OCI-LY7 (cell line): ENCODE measurements at regions not wholly inside any gene's neighbourhood (a gene's known extent, or its start where the extent isn't known, plus 50 kb on each side); places are given as distances from the start of the nearest gene placed in this dataset.
"Not testable (repeated sequence)": the region's sequence is repeated elsewhere in the genome, so short reads cannot be mapped to it uniquely, and the experiment has no call there.

Experiments
- BruUV-seq: library from RNA; stranded (reverse); fragments of 400-500 nt; replicated peaks from 2 replicates; lab custom pipeline; 2021; lab: Mats Ljungman, UMichigan
- CTCF ChIA-PET: fragments of 300-600 bp; sonication (Branson Sonifier 250); formaldehyde crosslinking; loops from one replicate; lab custom pipeline; 2022; ENCODE audit warnings: antibody characterized with exemption; ENCODE audit not compliant: unreplicated experiment; lab: Charles Lee
- POLR2A ChIA-PET: fragments of 300-600 bp; sonication (Branson Sonifier 250); formaldehyde crosslinking; loops from one replicate; lab custom pipeline; 2022; ENCODE audit warnings: antibody characterized with exemption; lab: Charles Lee
- DNase-seq: peaks from one replicate; pipeline ENCODE4 v3.0.0-alpha.2; 2015; ENCODE audit warnings: low spot score
- H2AFZ ChIP-seq: fragments of 200-600 bp; sonication (generic), shearing (Covaris generic); 2 replicates; pipeline ENCODE4 v1.6.1; 2014; ENCODE audit warnings: mild to moderate bottlenecking, antibody characterized with exemption, low read length, moderate library complexity
- H3K27ac ChIP-seq: fragments of 200-600 bp; sonication (generic); 2 replicates; pipeline ENCODE4 v1.5.1; 2014; ENCODE audit warnings: mixed run types, low read depth, mild to moderate bottlenecking, moderate library complexity, low read length, inconsistent platforms; ENCODE audit not compliant: poor library complexity, severe bottlenecking
- H3K36me3 ChIP-seq: fragments of 200-600 bp; sonication (generic); 2 replicates; pipeline ENCODE4 v1.6.1; 2014; ENCODE audit warnings: mild to moderate bottlenecking, antibody characterized with exemption, low read length, moderate library complexity, mixed read lengths; ENCODE audit not compliant: insufficient read depth
- H3K4me1 ChIP-seq: fragments of 200-600 bp; sonication (generic); 2 replicates; pipeline ENCODE4 v1.5.1; 2014; ENCODE audit warnings: mild to moderate bottlenecking, low read length; ENCODE audit not compliant: insufficient read depth, poor library complexity, severe bottlenecking
- H3K4me2 ChIP-seq: fragments of 200-600 bp; sonication (generic); 2 replicates; pipeline ENCODE4 v1.6.1; 2014; ENCODE audit warnings: mild to moderate bottlenecking, low read length
- H3K4me3 ChIP-seq: fragments of 200-600 bp; sonication (generic); 2 replicates; pipeline ENCODE4 v1.5.1; 2014; ENCODE audit warnings: mild to moderate bottlenecking, low read depth, low read length; ENCODE audit not compliant: poor library complexity, severe bottlenecking
- H3K79me2 ChIP-seq: fragments of 200-600 bp; sonication (generic); 2 replicates; pipeline ENCODE4 v1.6.1; 2016; ENCODE audit warnings: low read depth, mild to moderate bottlenecking, low read length, moderate library complexity, mixed read lengths; ENCODE audit not compliant: insufficient read depth
- H3K9me2 ChIP-seq: fragments of 200-600 bp; sonication (generic); 2 replicates; pipeline ENCODE4 v1.6.1; 2016; ENCODE audit warnings: mild to moderate bottlenecking, low read length, mixed read lengths; ENCODE audit not compliant: insufficient read depth
- H3K9me3 ChIP-seq: fragments of 200-600 bp; sonication (generic); 2 replicates; pipeline ENCODE4 v1.6.1; 2014; ENCODE audit warnings: mild to moderate bottlenecking, mixed run types, low read length, mixed read lengths
- H4K20me1 ChIP-seq: fragments of 200-600 bp; sonication (generic); 2 replicates; pipeline ENCODE4 v1.6.1; 2014; ENCODE audit warnings: mild to moderate bottlenecking, antibody characterized with exemption, low read length, moderate library complexity, mixed read lengths; ENCODE audit not compliant: insufficient read depth
- EZH2phosphoT487 ChIP-seq: fragments of 200-600 bp; sonication (generic); IDR thresholded peaks from 2 replicates; pipeline ENCODE4 v1.6.1; 2018; ENCODE audit warnings: low read depth, borderline replicate concordance, mild to moderate bottlenecking, mixed run types, antibody characterized with exemption, low read length, moderate library complexity, mixed read lengths
- intact Hi-C: fragments of 100-400 bp; cut with micrococcal nuclease; formaldehyde crosslinking; loops from one replicate; pipeline ENCODE4 v1.10.0; 2022; ENCODE audit not compliant: unreplicated experiment
- TF ChIP-seq, protein P1 (sequence below): fragments of 200-600 bp; sonication (generic); conservative IDR thresholded peaks from 2 replicates; pipeline ENCODE4 v1.5.1; 2014; ENCODE audit warnings: mild to moderate bottlenecking, antibody characterized with exemption, low read length, moderate library complexity, mixed read lengths

DNA sequence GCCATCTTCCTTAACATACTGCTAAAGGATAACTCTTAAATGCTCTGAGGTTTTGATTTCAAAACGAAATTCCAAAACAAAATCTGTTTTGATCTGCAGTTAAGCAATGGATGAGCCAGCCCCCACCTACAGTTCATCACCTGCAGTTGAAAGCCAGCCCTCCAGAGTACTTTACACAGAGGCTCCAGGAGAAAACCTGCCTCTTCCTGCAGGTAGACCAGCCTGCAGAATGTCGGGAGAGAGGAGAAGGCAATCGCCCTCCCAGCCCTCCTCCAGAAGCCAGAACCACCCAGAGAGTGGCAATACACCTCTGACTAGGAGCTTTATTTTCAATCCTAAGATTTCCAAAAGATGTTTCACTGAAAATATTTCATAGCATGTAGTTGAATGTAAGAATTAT, 798.1 kb downstream of the GATA3 start:
- Histone ChIP-seq H3K4me3 (no peak overlapping the region), H2AFZ (no peak overlapping the region), H3K9me3 (no peaks in the 10 kb centered on the region), H3K36me3 (no peaks in the 10 kb centered on the region), H3K27ac (no peak overlapping the region), H3K4me1 (no peaks in the 10 kb centered on the region), H3K4me2 (no peak overlapping the region), H3K79me2 (no peaks in the 10 kb centered on the region), H3K9me2 (no peaks in the 10 kb centered on the region), H4K20me1 (no peaks in the 10 kb centered on the region)
- no TSS peak for BruUV-seq
- TF ChIP-seq, protein P1, sequence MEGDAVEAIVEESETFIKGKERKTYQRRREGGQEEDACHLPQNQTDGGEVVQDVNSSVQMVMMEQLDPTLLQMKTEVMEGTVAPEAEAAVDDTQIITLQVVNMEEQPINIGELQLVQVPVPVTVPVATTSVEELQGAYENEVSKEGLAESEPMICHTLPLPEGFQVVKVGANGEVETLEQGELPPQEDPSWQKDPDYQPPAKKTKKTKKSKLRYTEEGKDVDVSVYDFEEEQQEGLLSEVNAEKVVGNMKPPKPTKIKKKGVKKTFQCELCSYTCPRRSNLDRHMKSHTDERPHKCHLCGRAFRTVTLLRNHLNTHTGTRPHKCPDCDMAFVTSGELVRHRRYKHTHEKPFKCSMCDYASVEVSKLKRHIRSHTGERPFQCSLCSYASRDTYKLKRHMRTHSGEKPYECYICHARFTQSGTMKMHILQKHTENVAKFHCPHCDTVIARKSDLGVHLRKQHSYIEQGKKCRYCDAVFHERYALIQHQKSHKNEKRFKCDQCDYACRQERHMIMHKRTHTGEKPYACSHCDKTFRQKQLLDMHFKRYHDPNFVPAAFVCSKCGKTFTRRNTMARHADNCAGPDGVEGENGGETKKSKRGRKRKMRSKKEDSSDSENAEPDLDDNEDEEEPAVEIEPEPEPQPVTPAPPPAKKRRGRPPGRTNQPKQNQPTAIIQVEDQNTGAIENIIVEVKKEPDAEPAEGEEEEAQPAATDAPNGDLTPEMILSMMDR, result no peak
- TF ChIP-seq EZH2phosphoT487, result no peak
- DNase-seq, result no peak
- ChIA-PET POLR2A (interaction anchor here (0.7 kb wide), 1 partner anchor 28 kb away, joined by 5 read pairs; no protein-coding TSS in a partner anchor), CTCF (no interaction called here)
- intact Hi-C loops, result no loop called here

DNA sequence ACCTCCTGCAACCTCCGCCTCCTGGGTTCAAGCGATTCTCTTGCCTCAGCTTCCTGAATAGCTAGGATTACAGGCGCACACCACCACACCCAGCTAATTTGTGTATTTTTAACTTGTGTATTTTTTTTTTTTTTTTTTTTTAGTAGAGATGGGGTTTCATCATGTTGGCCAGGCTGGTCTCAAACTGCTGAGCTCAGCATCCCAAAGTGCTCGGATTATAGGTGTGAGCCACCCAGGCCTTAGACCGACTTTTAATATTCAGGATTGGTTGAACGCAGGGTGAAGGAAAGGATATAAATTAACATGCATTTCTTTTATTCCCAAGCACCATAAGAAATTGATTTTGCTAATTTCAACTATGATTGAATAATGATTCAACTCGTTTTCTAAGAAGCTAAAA, 798.6 kb downstream of the GATA3 start:
- CTCF ChIA-PET, result no interaction called here

DNA sequence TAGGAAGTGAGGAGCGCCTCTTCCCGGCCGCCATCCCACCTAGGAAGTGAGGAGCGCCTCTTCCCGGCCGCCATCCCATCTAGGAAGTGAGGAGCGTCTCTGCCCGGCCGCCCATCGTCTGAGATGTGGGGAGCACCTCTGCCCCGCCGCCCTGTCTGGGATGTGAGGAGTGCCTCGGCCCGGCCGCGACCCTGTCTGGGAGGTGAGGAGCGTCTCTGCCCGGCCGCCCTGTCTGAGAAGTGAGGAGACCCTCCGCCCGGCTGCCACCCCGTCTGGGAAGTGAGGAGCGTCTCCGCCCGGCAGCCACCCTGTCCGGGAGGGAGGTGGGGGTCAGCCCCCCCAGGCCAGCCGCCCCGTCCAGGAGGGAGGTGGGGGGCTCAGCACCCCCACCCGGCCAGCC, 814.4 kb downstream of the GATA3 start:
- H3K27ac ChIP-seq, H3K4me3 ChIP-seq, H3K4me2 ChIP-seq, intact Hi-C loops, H3K79me2 ChIP-seq, H4K20me1 ChIP-seq, BruUV-seq, POLR2A ChIA-PET, H3K9me2 ChIP-seq, DNase-seq, H3K9me3 ChIP-seq, H3K4me1 ChIP-seq, H3K36me3 ChIP-seq, CTCF ChIA-PET, H2AFZ ChIP-seq: not testable (repeated sequence)

More for the DNA sequence above, 798.6 kb downstream of the GATA3 start:
- POLR2A ChIA-PET, result interaction anchor here (0.7 kb wide), 1 partner anchor 27 kb away, joined by 5 read pairs; no protein-coding TSS in a partner anchor
- H3K36me3 ChIP-seq, result no peaks in the 10 kb centered on the region
- no peaks in the 10 kb centered on the region for H3K9me3 ChIP-seq
- H3K9me2 ChIP-seq, result no peaks in the 10 kb centered on the region
- H3K4me3 ChIP-seq, result no peak overlapping the region
- H4K20me1 ChIP-seq, result no peaks in the 10 kb centered on the region
- intact Hi-C loops, result no loop called here
- TF ChIP-seq, protein P1, result no peak
- TF ChIP-seq EZH2phosphoT487, result no peak
- H3K4me2 ChIP-seq, result no peak overlapping the region
- H3K4me1 ChIP-seq, result no peaks in the 10 kb centered on the region
- no peak for DNase-seq
- no TSS peak for BruUV-seq
- no peak overlapping the region for H3K27ac ChIP-seq
- H3K79me2 ChIP-seq, result no peaks in the 10 kb centered on the region
- H2AFZ ChIP-seq, result no peak overlapping the region
